ENCODE measurements at regions not wholly inside any gene's neighbourhood (a gene's known extent, or its start where the extent isn't known, plus 50 kb on each side); places are given as distances from the start of the nearest gene placed in this dataset.

- ATAC-seq = no peak
- WGBS, 2 donors (ENCODE audit: low coverage in 1 of 2) = 55 to 77% methylated on average over 3 of the region's 3 CpGs
- no peaks in the 10 kb centered on the region for H3K9me3 ChIP-seq
- H3K27me3 ChIP-seq = no peaks in the 10 kb centered on the region
- H3K4me3 ChIP-seq = no peak overlapping the region
- no peaks in the 10 kb centered on the region for H3K4me1 ChIP-seq
- H3K36me3 ChIP-seq = no peaks in the 10 kb centered on the region
- no peak overlapping the region for H3K27ac ChIP-seq
- TF ChIP-seq POLR2AphosphoS5 (IDR thresholded peaks at IDR 0.05) (no peak), POLR2A (IDR thresholded peaks at IDR 0.05) (no peak), CTCF (IDR thresholded peaks at IDR 0.05) (no peak), EP300 (IDR thresholded peaks at IDR 0.05) (no peak)
These were observed 259.4 kb upstream of the PCDH7 start for GRCh38 chr4:30460818-30461217.

GRCh38 chr4:30461218-30461617 is 259.0 kb upstream of the PCDH7 start:
- 84 to 88% methylated on average over 4 to 5 of the region's 5 CpGs for WGBS, 2 donors (ENCODE audit: low coverage in 1 of 2)
- no peak for TF ChIP-seq POLR2A (IDR thresholded peaks at IDR 0.05)
- no peak for TF ChIP-seq CTCF (IDR thresholded peaks at IDR 0.05)
- no peak for TF ChIP-seq EP300 (IDR thresholded peaks at IDR 0.05)
- no peak for TF ChIP-seq POLR2AphosphoS5 (IDR thresholded peaks at IDR 0.05)
- Histone ChIP-seq H3K4me1 (no peaks in the 10 kb centered on the region), H3K4me3 (no peak overlapping the region), H3K9me3 (no peaks in the 10 kb centered on the region), H3K27me3 (no peaks in the 10 kb centered on the region), H3K36me3 (no peaks in the 10 kb centered on the region), H3K27ac (no peak overlapping the region)
- ATAC-seq = no peak

- H3K4me1 ChIP-seq = no peaks in the 10 kb centered on the region
- H3K9me3 ChIP-seq = no peaks in the 10 kb centered on the region
- TF ChIP-seq CTCF (IDR thresholded peaks at IDR 0.05) (no peak), EP300 (IDR thresholded peaks at IDR 0.05) (no peak)
- no peak overlapping the region for H3K27ac ChIP-seq
- H3K27me3 ChIP-seq = no peaks in the 10 kb centered on the region
- H3K4me3 ChIP-seq = no peak overlapping the region
- WGBS, 2 donors (ENCODE audit: low coverage in 1 of 2) = 83 to 86% methylated on average over 5 to 6 of the region's 6 CpGs
- no peak for ATAC-seq
- H3K36me3 ChIP-seq = no peaks in the 10 kb centered on the region
These were observed 257.6 kb upstream of the PCDH7 start for GRCh38 chr4:30462445-30463090.

- H3K27ac ChIP-seq = no peak overlapping the region
These were observed 248.3 kb upstream of the PCDH7 start for GRCh38 chr4:30471861-30472260.

More at GRCh38 chr4:30471861-30472260, 248.3 kb upstream of the PCDH7 start:
- WGBS, 2 donors (ENCODE audit: low coverage in 1 of 2) = 87 to 92% methylated on average over 3 of the region's 3 CpGs
- Histone ChIP-seq H3K9me3 (no peaks in the 10 kb centered on the region), H3K36me3 (no peaks in the 10 kb centered on the region), H3K4me3 (no peak overlapping the region), H3K4me1 (no peaks in the 10 kb centered on the region), H3K27me3 (no peaks in the 10 kb centered on the region)
- ATAC-seq = no peak
- TF ChIP-seq POLR2A (IDR thresholded peaks at IDR 0.05) = no peak
- TF ChIP-seq EP300 (IDR thresholded peaks at IDR 0.05) = no peak
- no peak for TF ChIP-seq CTCF (IDR thresholded peaks at IDR 0.05)
- TF ChIP-seq POLR2AphosphoS5 (IDR thresholded peaks at IDR 0.05) = no peak
